Gastroesophageal sphincter (tissue), 3 donors: ENCODE measurements at regions not wholly inside any gene's neighbourhood (a gene's known extent, or its start where the extent isn't known, plus 50 kb on each side); places are given as distances from the start of the nearest gene placed in this dataset.

Experiments
- CTCF ChIP-seq, 4 experiments: fragments of 200-600 bp in 2 of 4; fragments of 450-650 bp in 2 of 4; sonication (generic) in 1 of 4; IDR thresholded peaks; one replicate each; pipeline ENCODE4 v1.5.1; 2017 to 2019; ENCODE audit warnings: antibody characterized with exemption in 4 of 4, mild to moderate bottlenecking in 2 of 4, moderate library complexity in 2 of 4
- EP300 ChIP-seq: sonication (generic); formaldehyde crosslinking; IDR thresholded peaks from one replicate; pipeline ENCODE4 v1.6.1; 2017; ENCODE audit warnings: antibody characterized with exemption, mild to moderate bottlenecking

DNA sequence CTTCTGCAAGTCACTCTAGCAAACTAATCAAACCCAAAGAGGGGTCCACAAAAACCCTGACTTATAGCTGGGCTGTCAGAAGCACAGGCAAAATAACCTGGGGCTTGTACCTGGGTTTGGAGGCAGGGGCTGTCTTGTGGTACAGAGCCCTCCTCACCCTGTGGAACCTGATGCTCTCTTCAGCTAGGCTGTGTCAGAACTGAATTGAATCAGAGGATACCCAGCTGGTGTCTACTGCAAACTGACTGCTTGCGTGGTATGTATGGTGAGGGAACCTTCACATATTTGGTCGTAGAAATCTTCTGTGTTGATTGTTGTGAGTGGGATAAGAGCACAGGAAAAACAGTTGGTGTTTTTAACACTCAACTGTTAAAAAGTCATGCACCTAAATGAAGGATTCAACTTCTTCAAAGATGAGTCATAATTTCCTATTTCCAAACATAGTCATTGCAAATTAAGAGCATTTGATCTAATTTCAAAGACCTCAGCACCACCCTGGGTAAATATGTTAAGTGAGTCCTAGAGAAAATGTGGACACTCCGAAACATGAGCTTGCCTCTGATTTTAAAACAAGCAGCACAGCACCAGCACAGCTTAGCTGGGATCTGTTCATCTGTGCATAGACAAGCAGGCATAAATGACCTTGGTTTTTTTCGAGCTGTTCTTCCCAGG, 840.2 kb downstream of the UQCRFS1 start:
- TF ChIP-seq CTCF (IDR thresholded peaks at IDR 0.05): no peak
- TF ChIP-seq EP300: no peak
